Osteoblast (primary cell): ENCODE measurements at regions not wholly inside any gene's neighbourhood (a gene's known extent, or its start where the extent isn't known, plus 50 kb on each side); places are given as distances from the start of the nearest gene placed in this dataset.
"Not testable (repeated sequence)": the region's sequence is repeated elsewhere in the genome, so short reads cannot be mapped to it uniquely, and the experiment has no call there.

Experiments
- DNase-seq: peaks from one replicate; pipeline ENCODE4 v3.0.0; 2011; ENCODE audit warnings: low spot score, mixed read lengths; ENCODE audit not compliant: insufficient read length; ENCODE audit errors: missing footprints
- H2AFZ ChIP-seq: 2 replicates; pipeline ENCODE4 v1.6.0; 2011; ENCODE audit warnings: mild to moderate bottlenecking, low read length
- H3K27ac ChIP-seq: 2 replicates; pipeline ENCODE4 v1.5.1; 2011; ENCODE audit warnings: mild to moderate bottlenecking, low read depth, low read length, moderate library complexity
- H3K27me3 ChIP-seq: 2 replicates; pipeline ENCODE4 v1.6.0; 2012; ENCODE audit warnings: mild to moderate bottlenecking, control low read depth, inconsistent platforms, low read length, moderate library complexity; ENCODE audit not compliant: insufficient read depth
- H3K36me3 ChIP-seq: 2 replicates; pipeline ENCODE4 v1.5.1; 2011; ENCODE audit warnings: mild to moderate bottlenecking, low read length, control low read depth, moderate library complexity; ENCODE audit not compliant: insufficient read depth
- H3K4me1 ChIP-seq: 2 replicates; pipeline ENCODE4 v1.5.1; 2011; ENCODE audit warnings: mild to moderate bottlenecking, low read length, control low read depth, moderate library complexity; ENCODE audit not compliant: insufficient read depth
- H3K4me2 ChIP-seq: 2 replicates; pipeline ENCODE4 v1.6.0; 2011; ENCODE audit warnings: mild to moderate bottlenecking, low read length; ENCODE audit not compliant: insufficient read depth
- H3K4me3 ChIP-seq: fragments of 200-600 bp; sonication (generic); 3 replicates; pipeline ENCODE4 v1.5.1; 2012; ENCODE audit warnings: mild to moderate bottlenecking, low read length, inconsistent platforms; ENCODE audit not compliant: insufficient read depth
- H3K79me2 ChIP-seq: 2 replicates; pipeline ENCODE4 v1.6.0; 2012; ENCODE audit warnings: mild to moderate bottlenecking, low read length, control low read depth, inconsistent platforms; ENCODE audit not compliant: insufficient read depth
- H3K9me3 ChIP-seq: 2 replicates; pipeline ENCODE4 v1.5.1; 2011; ENCODE audit warnings: low read depth, low read length, control low read depth
- H4K20me1 ChIP-seq: 2 replicates; pipeline ENCODE4 v1.6.0; 2012; ENCODE audit warnings: mild to moderate bottlenecking, low read length, control low read depth; ENCODE audit not compliant: insufficient read depth
- TF ChIP-seq, protein P1 (sequence below): IDR thresholded peaks from 2 replicates; pipeline ENCODE4 v1.5.1; 2011; ENCODE audit warnings: mild to moderate bottlenecking, low read depth, low read length, moderate library complexity; ENCODE audit errors: extremely low read depth

DNA sequence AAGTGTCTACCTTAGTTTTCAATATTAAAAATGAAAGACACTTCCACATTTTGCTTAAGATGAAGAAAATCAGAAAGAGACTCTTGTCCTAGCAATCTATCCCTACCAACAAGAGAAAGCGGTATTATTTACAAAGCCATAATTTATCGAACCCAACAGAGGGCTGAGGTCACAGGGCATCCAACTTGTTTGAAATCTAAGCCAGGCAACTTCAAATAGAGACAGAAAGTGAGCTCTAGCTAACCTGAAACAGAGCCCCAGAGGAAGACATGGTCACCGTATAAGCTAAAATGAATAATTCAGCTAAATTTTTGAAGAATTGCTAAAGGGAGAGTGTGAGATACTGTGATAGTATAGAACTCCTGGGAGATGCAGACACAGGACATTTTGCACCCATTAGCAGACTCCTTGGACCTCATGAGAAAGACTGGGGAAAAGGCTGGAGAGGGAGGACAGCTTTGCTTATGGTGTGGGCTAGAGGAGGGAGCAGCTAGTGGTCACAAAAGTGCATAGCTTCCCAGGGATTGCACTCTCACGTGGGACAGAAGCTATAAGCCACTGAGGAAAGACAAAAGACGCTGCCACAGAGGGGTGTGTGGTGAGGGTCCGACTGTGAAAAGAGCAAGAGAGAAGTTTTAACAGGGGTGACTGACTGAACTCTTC is 624.2 kb upstream of the GRIN3A start:
- H3K4me1 ChIP-seq: no peaks in the 10 kb centered on the region
- H3K4me3 ChIP-seq: no peak overlapping the region
- TF ChIP-seq, protein P1, sequence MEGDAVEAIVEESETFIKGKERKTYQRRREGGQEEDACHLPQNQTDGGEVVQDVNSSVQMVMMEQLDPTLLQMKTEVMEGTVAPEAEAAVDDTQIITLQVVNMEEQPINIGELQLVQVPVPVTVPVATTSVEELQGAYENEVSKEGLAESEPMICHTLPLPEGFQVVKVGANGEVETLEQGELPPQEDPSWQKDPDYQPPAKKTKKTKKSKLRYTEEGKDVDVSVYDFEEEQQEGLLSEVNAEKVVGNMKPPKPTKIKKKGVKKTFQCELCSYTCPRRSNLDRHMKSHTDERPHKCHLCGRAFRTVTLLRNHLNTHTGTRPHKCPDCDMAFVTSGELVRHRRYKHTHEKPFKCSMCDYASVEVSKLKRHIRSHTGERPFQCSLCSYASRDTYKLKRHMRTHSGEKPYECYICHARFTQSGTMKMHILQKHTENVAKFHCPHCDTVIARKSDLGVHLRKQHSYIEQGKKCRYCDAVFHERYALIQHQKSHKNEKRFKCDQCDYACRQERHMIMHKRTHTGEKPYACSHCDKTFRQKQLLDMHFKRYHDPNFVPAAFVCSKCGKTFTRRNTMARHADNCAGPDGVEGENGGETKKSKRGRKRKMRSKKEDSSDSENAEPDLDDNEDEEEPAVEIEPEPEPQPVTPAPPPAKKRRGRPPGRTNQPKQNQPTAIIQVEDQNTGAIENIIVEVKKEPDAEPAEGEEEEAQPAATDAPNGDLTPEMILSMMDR: no peak
- no peaks in the 10 kb centered on the region for H3K27me3 ChIP-seq
- H3K36me3 ChIP-seq: no peaks in the 10 kb centered on the region
- no peak overlapping the region for H2AFZ ChIP-seq
- no peaks in the 10 kb centered on the region for H4K20me1 ChIP-seq
- DNase-seq: no peak
- H3K79me2 ChIP-seq: no peaks in the 10 kb centered on the region
- H3K27ac ChIP-seq: no peak overlapping the region
- no peak overlapping the region for H3K4me2 ChIP-seq
- no peaks in the 10 kb centered on the region for H3K9me3 ChIP-seq

GRCh38 chr9:102360846-102361245 is 622.4 kb upstream of the GRIN3A start:
- Histone ChIP-seq H3K79me2 (no peaks in the 10 kb centered on the region), H3K27ac (no peak overlapping the region), H2AFZ (no peak overlapping the region), H3K36me3 (no peaks in the 10 kb centered on the region), H3K9me3 (no peaks in the 10 kb centered on the region), H3K4me1 (no peaks in the 10 kb centered on the region), H3K4me2 (no peak overlapping the region), H3K27me3 (no peaks in the 10 kb centered on the region), H3K4me3 (no peak overlapping the region), H4K20me1 (no peaks in the 10 kb centered on the region)
- TF ChIP-seq, protein P1: no peak
- DNase-seq: no peak

DNA sequence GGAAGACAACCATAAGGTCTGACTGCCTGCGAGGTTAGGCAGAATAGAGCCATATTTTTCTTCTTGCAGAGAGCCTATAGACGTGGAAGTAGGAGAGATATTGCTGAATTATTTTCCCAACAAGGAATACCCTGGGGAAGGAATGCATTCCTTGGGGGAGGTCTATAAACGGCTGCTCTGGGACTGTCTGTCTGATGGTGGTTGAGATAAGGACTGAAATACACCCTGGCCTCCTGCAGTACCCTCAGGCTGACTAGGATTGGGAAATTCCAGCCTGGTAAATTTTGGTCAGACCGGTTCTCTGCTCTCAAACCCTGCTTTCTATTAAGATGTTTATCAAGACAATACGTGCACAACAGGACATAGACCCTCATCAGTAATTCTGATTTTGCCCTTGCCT is 617.5 kb upstream of the GRIN3A start:
- no peak for DNase-seq
- no peaks in the 10 kb centered on the region for H3K9me3 ChIP-seq
- H3K27me3 ChIP-seq: no peaks in the 10 kb centered on the region
- no peaks in the 10 kb centered on the region for H3K4me1 ChIP-seq
- H2AFZ ChIP-seq: no peak overlapping the region
- H3K4me2 ChIP-seq: no peak overlapping the region
- TF ChIP-seq, protein P1: no peak
- no peaks in the 10 kb centered on the region for H3K79me2 ChIP-seq
- no peaks in the 10 kb centered on the region for H3K36me3 ChIP-seq
- H3K27ac ChIP-seq: no peak overlapping the region
- H3K4me3 ChIP-seq: no peak overlapping the region
- no peaks in the 10 kb centered on the region for H4K20me1 ChIP-seq

- Histone ChIP-seq H3K27me3 (no peaks in the 10 kb centered on the region), H3K27ac (no peak overlapping the region), H3K9me3 (no peaks in the 10 kb centered on the region)
Observed at GRCh38 chr9:102354041-102354440, 615.6 kb upstream of the GRIN3A start.

DNA sequence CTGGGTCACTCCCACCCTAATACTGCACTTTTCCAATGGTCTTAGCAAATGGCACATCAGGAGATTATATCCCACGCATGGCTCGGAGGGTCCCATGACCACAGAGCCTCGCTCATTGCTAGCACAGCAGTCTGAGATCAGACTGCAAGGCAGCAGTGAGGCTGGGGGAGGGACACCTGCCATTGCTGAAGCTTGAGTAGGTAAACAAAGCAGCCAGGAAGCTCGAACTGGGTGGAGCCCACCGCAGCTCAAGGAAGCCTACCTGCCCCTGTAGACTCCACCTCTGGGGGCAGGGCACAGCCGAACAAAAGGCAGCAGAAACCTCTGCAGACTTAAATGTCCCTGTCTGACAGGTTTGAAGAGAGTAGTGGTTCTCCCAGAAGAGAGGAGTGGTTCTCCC is 599.0 kb upstream of the GRIN3A start:
- H3K27me3 ChIP-seq, H3K79me2 ChIP-seq, H4K20me1 ChIP-seq, H3K27ac ChIP-seq, H3K4me3 ChIP-seq, H3K36me3 ChIP-seq, H2AFZ ChIP-seq, H3K9me3 ChIP-seq, H3K4me2 ChIP-seq, H3K4me1 ChIP-seq, DNase-seq: not testable (repeated sequence)

More at GRCh38 chr9:102354041-102354440, 615.6 kb upstream of the GRIN3A start:
- TF ChIP-seq, protein P1: no peak
- no peaks in the 10 kb centered on the region for H3K79me2 ChIP-seq
- no peak overlapping the region for H3K4me2 ChIP-seq
- H3K4me1 ChIP-seq: no peaks in the 10 kb centered on the region
- H3K36me3 ChIP-seq: no peaks in the 10 kb centered on the region
- no peak for DNase-seq
- no peak overlapping the region for H3K4me3 ChIP-seq
- no peak overlapping the region for H2AFZ ChIP-seq
- no peaks in the 10 kb centered on the region for H4K20me1 ChIP-seq
